A549 (cell line): ENCODE measurements at regions not wholly inside any gene's neighbourhood (a gene's known extent, or its start where the extent isn't known, plus 50 kb on each side); places are given as distances from the start of the nearest gene placed in this dataset.

Source experiments
- CBX2 ChIP-seq: fragments of 200-600 bp; sonication (generic); IDR thresholded peaks from 2 replicates; pipeline ENCODE4 v1.6.1; 2016; ENCODE audit warnings: low read depth, mild to moderate bottlenecking, borderline replicate concordance
- EP300 ChIP-seq, 2 experiments: fragments of >200 bp; sonication (Bioruptor Twin); formaldehyde crosslinking; IDR thresholded peaks; 2 replicates in 1 of 2; 3 replicates in 1 of 2; pipeline ENCODE4 v1.6.1; 2016 to 2017
- NR3C1 ChIP-seq: fragments of >200 bp; sonication (Bioruptor Twin); formaldehyde crosslinking; IDR thresholded peaks from 3 replicates; pipeline ENCODE4 v1.6.1; 2017
- POLR2A ChIP-seq: IDR thresholded peaks from 2 replicates; pipeline ENCODE4 v1.6.1; 2012; ENCODE audit warnings: mild to moderate bottlenecking, low read length
- RCOR1 ChIP-seq: fragments of 150-350 bp; IDR thresholded peaks from 2 replicates; pipeline ENCODE4 v1.6.1; 2014; ENCODE audit warnings: antibody characterized with exemption, low read length, low read depth
- TP53 ChIP-seq: fragments of 250-450 bp; sonication (Bioruptor Pico); IDR thresholded peaks from 2 replicates; pipeline ENCODE4 v1.5.0; 2021; ENCODE audit warnings: mild to moderate bottlenecking, moderate library complexity
- TF ChIP-seq, protein P1 (sequence below): fragments of 200-600 bp; sonication (generic); IDR thresholded peaks from 2 replicates; pipeline ENCODE4 v1.6.1; 2016; ENCODE audit warnings: antibody characterized with exemption, mild to moderate bottlenecking, moderate library complexity
- TF ChIP-seq, protein P2 (sequence below): fragments of >200 bp; sonication (Bioruptor Twin); formaldehyde crosslinking; IDR thresholded peaks from 3 replicates; pipeline ENCODE4 v1.5.1; 2016
- TF ChIP-seq, protein P3 (sequence below): IDR thresholded peaks from 2 replicates; pipeline ENCODE4 v1.6.1; 2012

DNA sequence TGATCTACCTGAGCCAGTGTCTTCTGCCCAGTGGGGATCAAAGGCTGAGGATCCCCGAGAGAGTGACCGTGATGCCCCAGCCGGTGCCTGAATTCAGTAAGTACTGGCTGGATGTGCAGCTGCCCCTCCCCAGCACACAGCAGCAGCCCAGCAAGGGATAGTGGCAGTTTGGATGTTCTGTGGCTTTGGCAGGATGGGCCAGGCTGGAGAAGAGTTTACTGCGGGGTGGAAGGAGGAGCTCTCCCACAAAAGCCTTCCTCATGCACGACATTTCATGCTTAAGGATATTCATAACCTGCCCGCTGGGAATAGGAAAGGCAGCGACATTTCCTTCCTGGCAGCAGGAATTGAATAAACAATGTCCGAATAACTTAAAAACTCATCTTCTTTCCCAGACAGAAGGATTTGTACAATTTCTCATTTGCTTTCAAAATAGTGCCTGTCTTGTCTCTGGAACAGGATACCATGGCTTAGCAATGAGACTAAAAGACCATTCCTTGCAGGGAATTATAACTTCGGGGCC, 135.6 kb upstream of the PRMT8 start:
- TF ChIP-seq TP53 (CRISPR knock-in tag), result no peak
- TF ChIP-seq, protein P1, sequence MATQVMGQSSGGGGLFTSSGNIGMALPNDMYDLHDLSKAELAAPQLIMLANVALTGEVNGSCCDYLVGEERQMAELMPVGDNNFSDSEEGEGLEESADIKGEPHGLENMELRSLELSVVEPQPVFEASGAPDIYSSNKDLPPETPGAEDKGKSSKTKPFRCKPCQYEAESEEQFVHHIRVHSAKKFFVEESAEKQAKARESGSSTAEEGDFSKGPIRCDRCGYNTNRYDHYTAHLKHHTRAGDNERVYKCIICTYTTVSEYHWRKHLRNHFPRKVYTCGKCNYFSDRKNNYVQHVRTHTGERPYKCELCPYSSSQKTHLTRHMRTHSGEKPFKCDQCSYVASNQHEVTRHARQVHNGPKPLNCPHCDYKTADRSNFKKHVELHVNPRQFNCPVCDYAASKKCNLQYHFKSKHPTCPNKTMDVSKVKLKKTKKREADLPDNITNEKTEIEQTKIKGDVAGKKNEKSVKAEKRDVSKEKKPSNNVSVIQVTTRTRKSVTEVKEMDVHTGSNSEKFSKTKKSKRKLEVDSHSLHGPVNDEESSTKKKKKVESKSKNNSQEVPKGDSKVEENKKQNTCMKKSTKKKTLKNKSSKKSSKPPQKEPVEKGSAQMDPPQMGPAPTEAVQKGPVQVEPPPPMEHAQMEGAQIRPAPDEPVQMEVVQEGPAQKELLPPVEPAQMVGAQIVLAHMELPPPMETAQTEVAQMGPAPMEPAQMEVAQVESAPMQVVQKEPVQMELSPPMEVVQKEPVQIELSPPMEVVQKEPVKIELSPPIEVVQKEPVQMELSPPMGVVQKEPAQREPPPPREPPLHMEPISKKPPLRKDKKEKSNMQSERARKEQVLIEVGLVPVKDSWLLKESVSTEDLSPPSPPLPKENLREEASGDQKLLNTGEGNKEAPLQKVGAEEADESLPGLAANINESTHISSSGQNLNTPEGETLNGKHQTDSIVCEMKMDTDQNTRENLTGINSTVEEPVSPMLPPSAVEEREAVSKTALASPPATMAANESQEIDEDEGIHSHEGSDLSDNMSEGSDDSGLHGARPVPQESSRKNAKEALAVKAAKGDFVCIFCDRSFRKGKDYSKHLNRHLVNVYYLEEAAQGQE, result no peak
- TF ChIP-seq NR3C1, result no peak
- no peak for TF ChIP-seq POLR2A
- TF ChIP-seq, protein P2, sequence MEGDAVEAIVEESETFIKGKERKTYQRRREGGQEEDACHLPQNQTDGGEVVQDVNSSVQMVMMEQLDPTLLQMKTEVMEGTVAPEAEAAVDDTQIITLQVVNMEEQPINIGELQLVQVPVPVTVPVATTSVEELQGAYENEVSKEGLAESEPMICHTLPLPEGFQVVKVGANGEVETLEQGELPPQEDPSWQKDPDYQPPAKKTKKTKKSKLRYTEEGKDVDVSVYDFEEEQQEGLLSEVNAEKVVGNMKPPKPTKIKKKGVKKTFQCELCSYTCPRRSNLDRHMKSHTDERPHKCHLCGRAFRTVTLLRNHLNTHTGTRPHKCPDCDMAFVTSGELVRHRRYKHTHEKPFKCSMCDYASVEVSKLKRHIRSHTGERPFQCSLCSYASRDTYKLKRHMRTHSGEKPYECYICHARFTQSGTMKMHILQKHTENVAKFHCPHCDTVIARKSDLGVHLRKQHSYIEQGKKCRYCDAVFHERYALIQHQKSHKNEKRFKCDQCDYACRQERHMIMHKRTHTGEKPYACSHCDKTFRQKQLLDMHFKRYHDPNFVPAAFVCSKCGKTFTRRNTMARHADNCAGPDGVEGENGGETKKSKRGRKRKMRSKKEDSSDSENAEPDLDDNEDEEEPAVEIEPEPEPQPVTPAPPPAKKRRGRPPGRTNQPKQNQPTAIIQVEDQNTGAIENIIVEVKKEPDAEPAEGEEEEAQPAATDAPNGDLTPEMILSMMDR, result no peak
- TF ChIP-seq EP300 (IDR thresholded peaks at IDR 0.05), result no peak
- no peak for TF ChIP-seq RCOR1
- no peak for TF ChIP-seq CBX2
- TF ChIP-seq, protein P3, sequence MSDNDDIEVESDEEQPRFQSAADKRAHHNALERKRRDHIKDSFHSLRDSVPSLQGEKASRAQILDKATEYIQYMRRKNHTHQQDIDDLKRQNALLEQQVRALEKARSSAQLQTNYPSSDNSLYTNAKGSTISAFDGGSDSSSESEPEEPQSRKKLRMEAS, result no peak
